ENCODE measurements at regions not wholly inside any gene's neighbourhood (a gene's known extent, or its start where the extent isn't known, plus 50 kb on each side); places are given as distances from the start of the nearest gene placed in this dataset.
"Not testable (repeated sequence)": the region's sequence is repeated elsewhere in the genome, so short reads cannot be mapped to it uniquely, and the experiment has no call there.

DNA sequence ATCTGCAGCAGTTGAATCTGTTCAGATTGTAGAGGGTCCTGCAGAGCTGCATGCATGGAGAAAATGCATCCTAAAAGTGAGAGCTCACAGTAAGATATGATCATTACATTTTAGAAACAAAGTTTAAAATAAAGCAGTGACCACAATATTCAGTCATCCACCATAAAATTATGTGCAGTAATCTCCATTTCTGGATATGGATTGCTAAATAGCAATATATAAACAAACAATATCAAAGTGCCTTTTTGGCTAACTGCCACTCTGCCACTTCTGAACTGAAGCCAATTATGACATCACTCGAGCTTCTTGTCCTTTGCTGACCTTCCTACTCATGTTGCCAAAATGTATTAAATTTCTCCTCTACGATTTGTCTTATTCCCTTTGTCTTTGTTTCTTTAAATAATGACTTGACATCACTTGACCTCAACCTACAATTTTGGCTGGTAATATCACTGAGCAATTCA is 262.0 kb upstream of the CXADR start:
- DNase-seq = no peak

GRCh38 chr21:17257784-17258183 is 255.1 kb upstream of the CXADR start:
- no peak for DNase-seq

DNA sequence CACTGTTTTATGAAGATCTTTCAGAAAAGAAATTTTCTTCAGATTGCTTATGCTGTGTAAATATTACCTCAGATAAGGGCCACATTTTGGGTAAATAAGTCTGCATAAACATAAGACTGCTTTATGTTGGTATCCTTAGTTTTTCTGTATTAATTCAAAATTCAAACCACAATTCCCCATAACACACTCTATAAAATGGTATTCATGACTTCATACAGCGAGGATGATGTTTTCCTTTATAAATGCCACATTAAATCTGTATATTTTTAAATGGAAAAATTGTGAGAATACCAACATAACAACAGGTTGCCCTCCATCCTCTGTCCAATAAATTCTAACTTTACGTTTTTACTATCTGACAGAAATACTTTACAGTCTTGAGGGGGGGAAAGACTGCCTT is 248.7 kb upstream of the CXADR start:
- DNase-seq = no peak

DNA sequence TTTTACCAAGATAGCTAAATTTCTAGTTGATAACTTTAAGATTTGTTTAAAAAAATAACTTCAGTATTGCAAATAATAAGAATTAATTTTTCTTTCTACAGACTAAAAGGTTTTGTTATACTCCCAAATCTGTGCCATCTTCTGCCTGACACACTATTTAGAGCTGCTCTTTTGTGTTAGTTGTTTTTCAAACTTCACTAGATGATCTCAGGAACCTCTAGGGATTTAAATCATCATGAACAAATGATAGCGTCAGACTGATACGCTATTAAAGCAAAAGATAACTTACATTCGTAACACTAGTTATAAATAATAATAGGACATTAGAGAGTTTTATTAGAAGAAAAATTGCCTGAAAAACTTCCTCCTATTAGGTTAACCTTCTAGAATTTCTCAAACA is 243.1 kb upstream of the CXADR start:
- no peak for DNase-seq

GRCh38 chr21:17270229-17270628 is 242.6 kb upstream of the CXADR start:
- no peak for DNase-seq

- DNase-seq = no peak
These were observed 233.2 kb upstream of the CXADR start for GRCh38 chr21:17279663-17280062.

- not testable (repeated sequence) for DNase-seq
These were observed 219.8 kb upstream of the CXADR start for GRCh38 chr21:17293016-17293562.

GRCh38 chr21:17295997-17296396 is 216.8 kb upstream of the CXADR start:
- DNase-seq = no peak

GRCh38 chr21:17299576-17299975 is 213.3 kb upstream of the CXADR start:
- DNase-seq = not testable (repeated sequence)

GRCh38 chr21:17327715-17328114 is 185.1 kb upstream of the CXADR start:
- not testable (repeated sequence) for DNase-seq

DNA sequence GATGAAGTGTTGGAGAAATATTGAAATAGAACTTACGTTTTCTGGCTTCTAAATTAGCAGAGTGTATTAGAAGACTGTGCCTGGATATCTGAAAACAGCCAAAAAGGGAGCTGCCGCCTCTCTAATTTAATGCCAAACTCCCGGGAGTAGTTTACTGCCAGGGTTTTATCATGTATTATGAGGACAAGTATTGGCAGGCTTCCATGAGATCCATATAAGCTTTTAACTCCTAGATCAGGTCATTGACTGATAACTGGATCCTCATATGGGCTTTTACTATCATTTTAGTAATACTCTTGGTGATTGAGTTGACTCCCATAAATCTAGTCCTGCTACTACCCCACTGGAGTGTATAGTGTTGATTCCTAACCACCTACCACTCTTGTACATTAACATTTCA is 178.4 kb upstream of the CXADR start:
- DNase-seq = no peak

GRCh38 chr21:17340081-17340480 is 172.8 kb upstream of the CXADR start:
- no peak for DNase-seq

- no peak for DNase-seq
These were observed 169.8 kb upstream of the CXADR start for GRCh38 chr21:17343055-17343454.

DNA sequence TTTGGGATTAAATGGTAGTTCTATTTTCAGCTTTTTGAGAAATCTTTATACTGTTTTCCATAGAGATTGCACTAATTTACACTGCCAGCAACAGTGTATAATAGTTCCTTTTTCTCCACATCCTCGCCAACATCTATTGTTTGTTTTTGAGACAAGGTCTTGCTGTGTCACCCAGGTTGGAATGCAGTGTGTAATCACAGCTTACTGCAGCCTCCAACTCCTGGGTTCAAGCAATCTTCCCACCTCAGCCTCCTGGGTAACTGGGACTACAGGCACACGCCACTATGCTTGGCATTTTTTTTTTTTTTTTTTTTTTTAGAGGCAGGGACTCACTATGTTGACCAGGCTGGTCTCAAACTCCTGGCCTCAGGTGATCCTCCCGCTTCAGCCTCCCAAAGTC is 164.5 kb upstream of the CXADR start:
- DNase-seq = no peak

DNA sequence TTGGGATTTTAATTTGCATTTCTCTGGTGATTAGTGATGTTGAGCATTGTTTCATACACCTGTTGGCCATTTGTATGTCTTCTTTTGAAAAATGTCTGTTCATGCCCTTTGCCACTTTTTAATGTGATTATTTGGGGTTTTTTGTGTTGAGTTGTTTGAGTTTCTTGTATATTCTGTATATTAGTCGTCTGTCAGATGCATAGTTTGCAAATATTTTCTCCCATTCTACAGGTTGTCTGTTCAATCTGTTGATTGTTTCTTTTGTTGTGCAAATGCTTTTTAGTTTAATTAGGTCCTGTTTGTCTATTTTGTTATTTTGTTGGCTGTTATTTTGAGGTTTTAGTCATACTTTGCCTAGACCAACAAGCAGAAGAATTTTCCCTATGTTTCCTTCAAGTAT is 164.0 kb upstream of the CXADR start:
- no peak for DNase-seq

GRCh38 chr21:17351766-17352165 is 161.1 kb upstream of the CXADR start:
- DNase-seq = no peak

DNA sequence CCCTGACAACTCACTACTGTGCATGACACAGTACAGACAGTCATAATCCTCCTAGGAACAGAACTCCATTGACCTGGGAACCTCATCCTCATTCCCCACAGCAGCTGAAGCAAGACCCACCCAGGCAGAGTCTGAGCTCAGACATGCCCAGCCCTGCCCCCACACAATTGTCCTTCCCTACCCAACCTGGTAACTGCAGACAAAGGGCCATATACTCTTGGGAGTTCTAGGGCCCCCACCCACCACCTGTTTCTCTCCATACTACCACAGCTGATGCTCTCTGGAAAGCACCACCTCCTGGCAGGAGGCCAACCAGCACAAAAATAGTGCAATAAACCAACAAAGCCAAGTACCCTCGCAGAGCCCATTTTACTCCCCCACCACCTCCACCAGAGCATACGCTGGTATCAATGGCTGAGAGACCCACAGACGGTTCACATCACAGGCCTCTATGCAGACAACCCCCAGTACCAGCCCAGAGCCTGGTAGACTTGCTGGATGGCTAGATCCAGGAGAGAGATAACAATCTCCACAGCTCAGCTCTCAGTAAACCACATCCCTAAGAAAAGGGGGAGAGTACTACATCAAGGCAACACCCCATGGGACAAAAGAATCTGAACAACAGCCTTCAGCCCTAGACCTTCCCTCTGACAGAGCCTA is 159.7 kb upstream of the CXADR start:
- no peak for DNase-seq

DNA sequence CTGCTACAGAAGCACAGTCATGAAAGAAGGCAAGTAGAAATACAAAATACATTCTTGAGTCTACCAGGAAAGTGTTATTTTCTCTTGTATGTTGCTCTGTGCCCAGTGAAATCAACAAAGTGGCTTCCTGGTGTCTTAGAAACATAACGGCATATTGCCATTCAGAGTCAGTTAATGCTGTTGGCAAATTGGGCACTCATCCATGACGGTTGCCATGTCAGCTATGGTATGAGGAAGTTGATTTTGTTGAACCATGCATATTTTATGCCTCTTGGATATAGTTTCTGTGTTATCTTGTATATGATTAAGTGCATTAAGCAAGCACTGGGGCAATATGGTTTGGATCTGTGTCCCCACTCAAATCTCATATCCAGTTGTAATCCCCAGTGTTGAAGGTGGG is 153.1 kb upstream of the CXADR start:
- DNase-seq = no peak

- DNase-seq = no peak
These were observed 144.0 kb upstream of the CXADR start for GRCh38 chr21:17368748-17369363.

DNA sequence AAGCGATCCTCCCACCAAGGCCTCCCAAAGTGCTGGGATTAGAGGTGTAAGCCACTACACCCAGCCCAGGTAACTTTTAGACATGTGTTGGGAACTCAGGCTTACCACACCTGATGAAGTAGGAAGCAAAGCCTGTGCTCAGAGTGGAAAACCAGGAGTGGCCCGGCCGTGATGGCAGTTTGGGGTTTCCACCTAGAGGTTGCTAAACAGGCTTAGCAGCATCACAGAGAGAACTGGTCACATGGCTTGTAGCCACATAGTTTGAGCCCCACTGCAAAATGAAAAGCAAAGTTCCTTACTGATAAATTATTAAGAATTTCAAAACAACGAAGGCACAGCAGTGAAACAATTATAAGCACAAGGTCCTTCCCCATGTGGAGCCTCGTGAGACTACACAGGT is 142.6 kb upstream of the CXADR start:
- DNase-seq = no peak

DNA sequence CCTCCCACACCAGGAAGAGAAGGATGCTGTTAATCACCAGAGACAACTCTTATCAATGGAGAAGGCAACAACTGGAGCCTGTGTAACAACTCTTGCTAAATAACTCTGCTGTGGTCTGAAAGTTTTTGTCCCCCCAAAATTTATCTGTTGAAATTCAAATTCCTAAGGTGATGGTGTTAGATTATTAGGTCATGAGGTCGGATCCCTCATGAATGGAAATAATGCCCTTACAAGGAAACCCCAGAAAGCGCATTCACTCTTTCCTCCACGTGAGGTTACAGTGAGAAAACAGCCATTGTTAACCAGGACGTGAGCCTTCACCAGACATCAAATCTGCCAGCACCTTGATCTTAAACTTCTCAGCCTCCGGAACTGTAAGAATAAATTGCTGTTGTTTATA is 141.9 kb upstream of the CXADR start:
- no peak for DNase-seq

DNA sequence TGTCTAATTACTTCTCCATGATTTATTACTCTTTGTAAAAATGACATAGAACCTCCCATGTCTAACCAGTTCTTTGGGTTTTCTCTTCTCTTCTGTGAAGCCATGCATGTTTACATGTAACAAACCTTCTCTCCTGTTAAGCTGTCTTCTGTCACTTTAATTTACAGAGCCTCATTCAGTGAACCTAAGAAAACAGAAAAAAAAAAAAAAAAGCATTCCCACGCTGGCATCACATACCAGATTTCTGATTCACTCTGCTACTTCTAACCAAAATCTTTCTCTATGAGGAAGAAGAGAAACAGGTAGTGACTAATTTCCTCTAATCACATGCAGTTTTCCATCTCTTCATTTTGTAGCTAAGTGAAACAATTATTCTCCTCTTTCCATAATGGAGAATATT is 141.4 kb upstream of the CXADR start:
- DNase-seq = no peak

- no peak for DNase-seq
These were observed 140.6 kb upstream of the CXADR start for GRCh38 chr21:17372200-17372599.

GRCh38 chr21:17386498-17386897 is 126.3 kb upstream of the CXADR start:
- no peak for DNase-seq
